ENCODE measurements at regions not wholly inside any gene's neighbourhood (a gene's known extent, or its start where the extent isn't known, plus 50 kb on each side); places are given as distances from the start of the nearest gene placed in this dataset.
"Not testable (repeated sequence)": the region's sequence is repeated elsewhere in the genome, so short reads cannot be mapped to it uniquely, and the experiment has no call there.

GRCh38 chr4:25506032-25506571 lies 129.0 kb downstream of the ANAPC4 start:
- H3K27ac ChIP-seq (ENCODE audit: low read depth, low read length) = no peak overlapping the region
- H3K27me3 ChIP-seq (ENCODE audit: control insufficient read depth, low read length) = no peaks in the 10 kb centered on the region
- H3K4me2 ChIP-seq (ENCODE audit: low read length) = no peak overlapping the region
- TF ChIP-seq, protein P1, sequence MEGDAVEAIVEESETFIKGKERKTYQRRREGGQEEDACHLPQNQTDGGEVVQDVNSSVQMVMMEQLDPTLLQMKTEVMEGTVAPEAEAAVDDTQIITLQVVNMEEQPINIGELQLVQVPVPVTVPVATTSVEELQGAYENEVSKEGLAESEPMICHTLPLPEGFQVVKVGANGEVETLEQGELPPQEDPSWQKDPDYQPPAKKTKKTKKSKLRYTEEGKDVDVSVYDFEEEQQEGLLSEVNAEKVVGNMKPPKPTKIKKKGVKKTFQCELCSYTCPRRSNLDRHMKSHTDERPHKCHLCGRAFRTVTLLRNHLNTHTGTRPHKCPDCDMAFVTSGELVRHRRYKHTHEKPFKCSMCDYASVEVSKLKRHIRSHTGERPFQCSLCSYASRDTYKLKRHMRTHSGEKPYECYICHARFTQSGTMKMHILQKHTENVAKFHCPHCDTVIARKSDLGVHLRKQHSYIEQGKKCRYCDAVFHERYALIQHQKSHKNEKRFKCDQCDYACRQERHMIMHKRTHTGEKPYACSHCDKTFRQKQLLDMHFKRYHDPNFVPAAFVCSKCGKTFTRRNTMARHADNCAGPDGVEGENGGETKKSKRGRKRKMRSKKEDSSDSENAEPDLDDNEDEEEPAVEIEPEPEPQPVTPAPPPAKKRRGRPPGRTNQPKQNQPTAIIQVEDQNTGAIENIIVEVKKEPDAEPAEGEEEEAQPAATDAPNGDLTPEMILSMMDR (IDR thresholded peaks at IDR 0.05; ENCODE audit: low read depth, low read length, poor library complexity, severe bottlenecking) = no peak
- TF ChIP-seq EZH2phosphoT487 (IDR thresholded peaks at IDR 0.05; ENCODE audit: borderline replicate concordance, low read length) = no peak
- H3K9me2 ChIP-seq (replicated peaks; ENCODE audit: control insufficient read depth, low read length) = no peaks in the 10 kb centered on the region
- peaks cover 4% of the 10 kb centered on the region; the same call in 1 of the 2 replicates for H3F3A ChIP-seq (ENCODE audit: control insufficient read depth, insufficient read depth)
- peaks cover 12% of the 10 kb centered on the region for H3K4me1 ChIP-seq (ENCODE audit: control insufficient read depth, low read length)
- no peaks in the 10 kb centered on the region for H3K36me3 ChIP-seq (ENCODE audit: control insufficient read depth, low read length)
- H3K79me2 ChIP-seq (ENCODE audit: control insufficient read depth, low read length) = no peaks in the 10 kb centered on the region
- H4K20me1 ChIP-seq (ENCODE audit: control insufficient read depth, insufficient read depth, low read depth, low read length) = no peaks in the 10 kb centered on the region
- H3K4me3 ChIP-seq (ENCODE audit: low read length) = no peak overlapping the region
- H3K9me3 ChIP-seq (ENCODE audit: control insufficient read depth, insufficient read depth, low read length) = no peaks in the 10 kb centered on the region

DNA sequence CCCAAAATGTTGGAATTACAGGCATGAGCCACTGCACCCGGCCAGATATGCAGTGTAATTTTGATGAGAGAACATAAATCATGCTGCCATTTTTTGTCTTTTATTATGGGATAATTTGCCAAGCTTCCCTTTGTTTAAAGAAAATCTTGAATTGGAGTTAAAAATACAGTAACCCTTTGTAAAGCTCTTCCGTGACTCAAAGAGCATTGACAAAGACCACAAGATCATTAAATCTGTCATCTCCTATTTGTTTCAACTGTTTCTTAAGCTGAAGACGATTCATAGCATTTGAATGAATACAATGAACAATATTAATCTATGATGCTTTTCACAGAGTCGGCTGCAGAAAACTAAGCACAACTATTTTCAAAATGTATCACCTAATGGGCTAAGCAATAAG lies 132.6 kb downstream of the ANAPC4 start:
- no peaks in the 10 kb centered on the region for H4K20me1 ChIP-seq (ENCODE audit: control insufficient read depth, insufficient read depth, low read depth, low read length)
- no peak overlapping the region for H3K4me3 ChIP-seq (ENCODE audit: low read length)
- H3K27ac ChIP-seq (ENCODE audit: low read depth, low read length) = no peak overlapping the region
- no peak overlapping the region for H3K4me2 ChIP-seq (ENCODE audit: low read length)
- H3F3A ChIP-seq (ENCODE audit: control insufficient read depth, insufficient read depth) = peaks cover 4% of the 10 kb centered on the region; the same call in 1 of the 2 replicates
- TF ChIP-seq, protein P1 (IDR thresholded peaks at IDR 0.05; ENCODE audit: low read depth, low read length, poor library complexity, severe bottlenecking) = no peak
- TF ChIP-seq EZH2phosphoT487 (IDR thresholded peaks at IDR 0.05; ENCODE audit: borderline replicate concordance, low read length) = no peak
- H3K4me1 ChIP-seq (ENCODE audit: control insufficient read depth, low read length) = peaks cover 12% of the 10 kb centered on the region
- no peaks in the 10 kb centered on the region for H3K9me2 ChIP-seq (replicated peaks; ENCODE audit: control insufficient read depth, low read length)
- H3K79me2 ChIP-seq (ENCODE audit: control insufficient read depth, low read length) = no peaks in the 10 kb centered on the region
- no peaks in the 10 kb centered on the region for H3K36me3 ChIP-seq (ENCODE audit: control insufficient read depth, low read length)
- H3K27me3 ChIP-seq (ENCODE audit: control insufficient read depth, low read length) = no peaks in the 10 kb centered on the region
- no peaks in the 10 kb centered on the region for H3K9me3 ChIP-seq (ENCODE audit: control insufficient read depth, insufficient read depth, low read length)

GRCh38 chr4:25511823-25512222 lies 134.8 kb downstream of the ANAPC4 start:
- H4K20me1 ChIP-seq (ENCODE audit: control insufficient read depth, insufficient read depth, low read depth, low read length); H3K9me2 ChIP-seq (replicated peaks; ENCODE audit: control insufficient read depth, low read length); H3F3A ChIP-seq (ENCODE audit: control insufficient read depth, insufficient read depth); H3K4me2 ChIP-seq (ENCODE audit: low read length); H3K27me3 ChIP-seq (ENCODE audit: control insufficient read depth, low read length); H3K79me2 ChIP-seq (ENCODE audit: control insufficient read depth, low read length); H3K4me3 ChIP-seq (ENCODE audit: low read length); H3K9me3 ChIP-seq (ENCODE audit: control insufficient read depth, insufficient read depth, low read length); H3K27ac ChIP-seq (ENCODE audit: low read depth, low read length); H3K36me3 ChIP-seq (ENCODE audit: control insufficient read depth, low read length): not testable (repeated sequence)
- H3K4me1 ChIP-seq (ENCODE audit: control insufficient read depth, low read length) = peaks cover 12% of the 10 kb centered on the region

GRCh38 chr4:25513814-25514213 lies 136.8 kb downstream of the ANAPC4 start:
- Histone ChIP-seq H3K27ac (ENCODE audit: low read depth, low read length) (no peak overlapping the region), H4K20me1 (ENCODE audit: control insufficient read depth, insufficient read depth, low read depth, low read length) (no peaks in the 10 kb centered on the region), H3K4me2 (ENCODE audit: low read length) (no peak overlapping the region), H3K4me1 (ENCODE audit: control insufficient read depth, low read length) (no peaks in the 10 kb centered on the region), H3K4me3 (ENCODE audit: low read length) (no peak overlapping the region), H3K9me2 (replicated peaks; ENCODE audit: control insufficient read depth, low read length) (no peaks in the 10 kb centered on the region), H3K36me3 (ENCODE audit: control insufficient read depth, low read length) (no peaks in the 10 kb centered on the region), H3F3A (ENCODE audit: control insufficient read depth, insufficient read depth) (peaks cover 4% of the 10 kb centered on the region; the same call in 1 of the 2 replicates), H3K9me3 (ENCODE audit: control insufficient read depth, insufficient read depth, low read length) (no peaks in the 10 kb centered on the region), H3K27me3 (ENCODE audit: control insufficient read depth, low read length) (no peaks in the 10 kb centered on the region), H3K79me2 (ENCODE audit: control insufficient read depth, low read length) (no peaks in the 10 kb centered on the region)
- TF ChIP-seq, protein P1 (IDR thresholded peaks at IDR 0.05; ENCODE audit: low read depth, low read length, poor library complexity, severe bottlenecking) = no peak
- no peak for TF ChIP-seq EZH2phosphoT487 (IDR thresholded peaks at IDR 0.05; ENCODE audit: borderline replicate concordance, low read length)
